Memory B cell (primary cell): ENCODE measurements at regions not wholly inside any gene's neighbourhood (a gene's known extent, or its start where the extent isn't known, plus 50 kb on each side); places are given as distances from the start of the nearest gene placed in this dataset.

Source experiments
- ATAC-seq: fragments of 150-1000 bp; cut with Tn5 transposase; 2 replicates; pipeline ENCODE4 v1.10.0; 2021; ENCODE audit warnings: low read depth, mild to moderate bottlenecking, moderate library complexity
- DNase-seq, 2 donors: peaks; one replicate each; pipeline ENCODE4 v3.0.0; 2022; ENCODE audit warnings: low spot score in 2 of 2
- H3K27ac Mint-ChIP-seq: one replicate; pipeline ENCODE4 v1.8.0; 2022; ENCODE audit warnings: mild to moderate bottlenecking, moderate library complexity, mixed read lengths
- H3K27me3 Mint-ChIP-seq: one replicate; pipeline ENCODE4 v1.8.0; 2022; ENCODE audit warnings: mixed read lengths
- H3K36me3 Mint-ChIP-seq: one replicate; pipeline ENCODE4 v1.8.0; 2022; ENCODE audit warnings: mild to moderate bottlenecking, mixed read lengths
- H3K4me1 Mint-ChIP-seq: one replicate; pipeline ENCODE4 v1.8.0; 2022; ENCODE audit warnings: mixed read lengths
- H3K4me3 Mint-ChIP-seq: one replicate; pipeline ENCODE4 v1.8.0; 2022; ENCODE audit warnings: mild to moderate bottlenecking, moderate library complexity, mixed read lengths
- H3K9me3 Mint-ChIP-seq: one replicate; pipeline ENCODE4 v1.8.0; 2022; ENCODE audit warnings: mixed read lengths

- no peak overlapping the region for H3K4me3 Mint-ChIP-seq
- H3K27ac Mint-ChIP-seq, result no peak overlapping the region
- ATAC-seq (no peak), DNase-seq (no peak)
- no peaks in the 10 kb centered on the region for H3K9me3 Mint-ChIP-seq
- H3K4me1 Mint-ChIP-seq, result no peaks in the 10 kb centered on the region
- peaks cover 5% of the 10 kb centered on the region for H3K27me3 Mint-ChIP-seq
- no peaks in the 10 kb centered on the region for H3K36me3 Mint-ChIP-seq
Measured at GRCh38 chr7:156151078-156151477, 338.8 kb upstream of the SHH start.

DNA sequence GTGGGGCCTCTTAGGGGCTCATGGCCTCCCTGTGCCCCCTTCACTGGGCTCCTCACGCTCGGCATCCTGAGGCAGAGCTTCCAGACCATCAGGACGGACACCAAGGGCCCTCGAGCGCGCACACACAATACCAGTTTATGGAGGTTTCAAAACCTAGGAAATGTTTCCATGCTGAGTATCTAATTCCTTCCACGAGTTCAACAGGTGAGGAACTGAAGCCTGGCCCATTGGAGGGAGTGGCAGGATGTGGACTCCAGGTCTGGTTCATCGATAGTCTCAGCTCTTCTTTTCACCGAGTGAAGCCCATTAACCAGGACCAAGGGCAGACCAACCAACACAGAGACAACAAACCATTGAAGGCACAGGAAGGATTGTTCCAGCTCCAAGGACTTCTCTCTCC, 336.7 kb upstream of the SHH start:
- no peak for DNase-seq
- no peaks in the 10 kb centered on the region for H3K4me1 Mint-ChIP-seq
- ATAC-seq, result no peak
- peaks cover 1% of the 10 kb centered on the region for H3K9me3 Mint-ChIP-seq
- no peak overlapping the region for H3K27ac Mint-ChIP-seq
- H3K27me3 Mint-ChIP-seq, result peaks cover 9% of the 10 kb centered on the region
- H3K36me3 Mint-ChIP-seq, result no peaks in the 10 kb centered on the region
- H3K4me3 Mint-ChIP-seq, result no peak overlapping the region

DNA sequence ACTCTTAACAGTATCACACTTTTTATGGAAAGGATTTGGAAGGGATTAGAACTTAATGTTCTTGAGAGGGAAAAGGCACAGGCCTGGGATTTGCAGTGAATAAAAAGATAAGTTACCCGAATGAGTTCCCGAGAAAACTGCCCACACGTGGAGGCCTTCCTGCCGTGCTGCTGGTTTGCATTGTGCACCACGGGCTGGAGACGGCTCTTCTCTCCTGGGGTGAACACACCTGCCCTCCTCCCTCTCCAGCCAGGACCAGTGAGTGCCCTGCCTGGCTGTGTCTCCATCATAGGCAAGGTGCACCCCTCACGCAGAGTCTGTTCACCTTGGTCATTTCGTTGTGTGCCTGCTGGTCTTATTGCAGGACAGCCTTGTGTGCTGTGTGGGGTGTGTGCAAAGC, 336.3 kb upstream of the SHH start:
- Mint-ChIP-seq H3K4me1 (no peaks in the 10 kb centered on the region), H3K27me3 (peaks cover 9% of the 10 kb centered on the region), H3K27ac (no peak overlapping the region), H3K36me3 (no peaks in the 10 kb centered on the region), H3K4me3 (no peak overlapping the region), H3K9me3 (peaks cover 1% of the 10 kb centered on the region)
- no peak for DNase-seq
- no peak for ATAC-seq

GRCh38 chr7:156147756-156148504, 335.7 kb upstream of the SHH start:
- H3K4me1 Mint-ChIP-seq, result no peaks in the 10 kb centered on the region
- no peak for DNase-seq
- ATAC-seq, result no peak
- peaks cover 9% of the 10 kb centered on the region for H3K27me3 Mint-ChIP-seq
- H3K9me3 Mint-ChIP-seq, result peaks cover 1% of the 10 kb centered on the region
- H3K4me3 Mint-ChIP-seq, result no peak overlapping the region
- no peaks in the 10 kb centered on the region for H3K36me3 Mint-ChIP-seq
- no peak overlapping the region for H3K27ac Mint-ChIP-seq

DNA sequence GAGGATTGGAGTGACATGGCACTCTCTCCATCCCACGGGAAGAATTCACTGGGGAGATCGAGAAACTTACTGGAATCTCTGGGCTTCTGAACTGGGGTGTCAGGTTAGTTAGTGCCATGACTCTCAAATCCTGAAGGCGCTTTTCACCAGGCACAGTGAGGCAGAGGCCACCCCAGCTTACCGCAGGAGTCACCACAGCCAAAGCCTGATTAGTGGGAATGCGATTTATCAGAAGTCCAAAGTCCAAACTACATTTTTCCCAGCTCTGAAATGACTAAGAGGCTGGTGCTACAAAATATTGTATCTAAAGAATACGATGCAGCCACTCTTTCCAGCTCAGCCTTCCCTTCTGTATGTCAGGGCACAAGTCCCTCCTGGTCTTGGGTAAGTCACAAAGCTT, 334.8 kb upstream of the SHH start:
- no peak overlapping the region for H3K27ac Mint-ChIP-seq

GRCh38 chr7:156145996-156146395, 333.7 kb upstream of the SHH start:
- Mint-ChIP-seq H3K4me1 (no peaks in the 10 kb centered on the region), H3K27me3 (peaks cover 7% of the 10 kb centered on the region)

More for the DNA sequence above, 334.8 kb upstream of the SHH start:
- no peak for DNase-seq
- H3K27me3 Mint-ChIP-seq, result peaks cover 9% of the 10 kb centered on the region
- H3K36me3 Mint-ChIP-seq, result no peaks in the 10 kb centered on the region
- no peak for ATAC-seq
- H3K4me3 Mint-ChIP-seq, result no peak overlapping the region
- H3K9me3 Mint-ChIP-seq, result peaks cover 1% of the 10 kb centered on the region
- no peaks in the 10 kb centered on the region for H3K4me1 Mint-ChIP-seq

DNA sequence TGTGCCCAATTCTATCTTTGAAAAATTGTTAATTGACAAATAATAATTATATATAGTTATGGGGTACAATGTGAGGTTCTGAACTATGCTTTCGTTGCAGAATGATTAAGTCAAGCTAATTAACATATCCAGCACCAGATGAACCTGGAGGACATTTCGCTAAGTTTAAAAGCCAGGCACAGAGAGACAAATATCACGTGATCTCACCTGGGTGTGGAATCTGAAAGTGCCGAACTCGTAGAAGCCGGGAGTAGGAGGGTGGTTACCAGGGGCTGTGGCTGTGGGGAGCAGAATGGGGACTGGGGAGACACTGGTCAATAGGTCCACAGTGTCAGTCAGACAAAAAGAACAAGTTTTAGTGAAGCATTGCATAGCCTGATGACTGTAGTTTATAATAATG, 332.9 kb upstream of the SHH start:
- ATAC-seq, result no peak
- peaks cover 5% of the 10 kb centered on the region for H3K27me3 Mint-ChIP-seq
- H3K36me3 Mint-ChIP-seq, result no peaks in the 10 kb centered on the region
- H3K9me3 Mint-ChIP-seq, result peaks cover 1% of the 10 kb centered on the region
- H3K4me1 Mint-ChIP-seq, result no peaks in the 10 kb centered on the region
- H3K27ac Mint-ChIP-seq, result no peak overlapping the region
- no peak overlapping the region for H3K4me3 Mint-ChIP-seq
- DNase-seq, result no peak

More at GRCh38 chr7:156145996-156146395, 333.7 kb upstream of the SHH start:
- ATAC-seq (no peak), DNase-seq (no peak)
- Mint-ChIP-seq H3K36me3 (no peaks in the 10 kb centered on the region), H3K27ac (no peak overlapping the region), H3K4me3 (no peak overlapping the region), H3K9me3 (peaks cover 1% of the 10 kb centered on the region)

GRCh38 chr7:156143683-156144082, 331.4 kb upstream of the SHH start:
- no peaks in the 10 kb centered on the region for H3K4me1 Mint-ChIP-seq

GRCh38 chr7:156143158-156143557, 330.9 kb upstream of the SHH start:
- no peak for ATAC-seq
- H3K9me3 Mint-ChIP-seq, result peaks cover 1% of the 10 kb centered on the region
- H3K27ac Mint-ChIP-seq, result no peak overlapping the region
- H3K36me3 Mint-ChIP-seq, result no peaks in the 10 kb centered on the region
- DNase-seq, result no peak
- no peaks in the 10 kb centered on the region for H3K4me1 Mint-ChIP-seq
- no peak overlapping the region for H3K4me3 Mint-ChIP-seq
- H3K27me3 Mint-ChIP-seq, result peaks cover 8% of the 10 kb centered on the region

More at GRCh38 chr7:156143683-156144082, 331.4 kb upstream of the SHH start:
- H3K36me3 Mint-ChIP-seq, result no peaks in the 10 kb centered on the region
- no peak overlapping the region for H3K4me3 Mint-ChIP-seq
- DNase-seq, result no peak
- H3K27ac Mint-ChIP-seq, result no peak overlapping the region
- H3K9me3 Mint-ChIP-seq, result peaks cover 1% of the 10 kb centered on the region
- no peak for ATAC-seq
- peaks cover 8% of the 10 kb centered on the region for H3K27me3 Mint-ChIP-seq

- no peak overlapping the region for H3K4me3 Mint-ChIP-seq
- DNase-seq (no peak), ATAC-seq (no peak)
- H3K27me3 Mint-ChIP-seq, result peaks cover 8% of the 10 kb centered on the region
- peaks cover 1% of the 10 kb centered on the region for H3K9me3 Mint-ChIP-seq
- no peaks in the 10 kb centered on the region for H3K36me3 Mint-ChIP-seq
- H3K27ac Mint-ChIP-seq, result no peak overlapping the region
- H3K4me1 Mint-ChIP-seq, result no peaks in the 10 kb centered on the region
Measured at GRCh38 chr7:156141941-156142340, 329.7 kb upstream of the SHH start.

- Mint-ChIP-seq H3K36me3 (no peaks in the 10 kb centered on the region), H3K27ac (no peak overlapping the region), H3K27me3 (peaks cover 5% of the 10 kb centered on the region), H3K9me3 (peaks cover 3% of the 10 kb centered on the region), H3K4me3 (no peak overlapping the region), H3K4me1 (no peaks in the 10 kb centered on the region)
- DNase-seq, result no peak
- ATAC-seq, result no peak
Measured at GRCh38 chr7:156140896-156141295, 328.6 kb upstream of the SHH start.

- no peak overlapping the region for H3K27ac Mint-ChIP-seq
- H3K27me3 Mint-ChIP-seq, result peaks cover 4% of the 10 kb centered on the region
- no peak overlapping the region for H3K4me3 Mint-ChIP-seq
- no peak for ATAC-seq
- H3K4me1 Mint-ChIP-seq, result no peaks in the 10 kb centered on the region
- H3K36me3 Mint-ChIP-seq, result no peaks in the 10 kb centered on the region
- peaks cover 4% of the 10 kb centered on the region for H3K9me3 Mint-ChIP-seq
- DNase-seq, result no peak
Measured at GRCh38 chr7:156140447-156140846, 328.2 kb upstream of the SHH start.

DNA sequence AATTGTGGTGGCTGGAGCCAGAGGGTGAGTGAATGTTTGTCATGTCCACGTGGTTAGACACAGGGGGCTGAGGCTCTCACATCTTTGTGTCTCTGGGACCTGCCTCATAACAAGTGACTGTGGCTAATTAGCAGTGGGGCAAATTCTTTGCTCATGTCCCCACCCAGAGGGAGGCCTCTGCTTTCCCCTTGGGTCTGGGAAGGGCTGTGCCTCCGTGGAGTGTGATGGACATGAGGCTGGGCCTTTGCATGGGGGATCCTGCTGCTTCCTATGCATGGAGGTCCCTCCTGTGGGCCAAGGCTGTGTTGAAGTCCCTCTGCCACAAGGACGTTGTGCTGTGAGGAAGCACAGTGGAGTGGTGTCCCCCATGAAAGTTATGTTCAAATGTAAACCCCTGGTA, 327.4 kb upstream of the SHH start:
- no peak overlapping the region for H3K4me3 Mint-ChIP-seq
- no peaks in the 10 kb centered on the region for H3K4me1 Mint-ChIP-seq
- no peak for DNase-seq
- peaks cover 4% of the 10 kb centered on the region for H3K9me3 Mint-ChIP-seq
- H3K36me3 Mint-ChIP-seq, result no peaks in the 10 kb centered on the region
- no peak for ATAC-seq
- H3K27me3 Mint-ChIP-seq, result peaks cover 4% of the 10 kb centered on the region
- no peak overlapping the region for H3K27ac Mint-ChIP-seq

DNA sequence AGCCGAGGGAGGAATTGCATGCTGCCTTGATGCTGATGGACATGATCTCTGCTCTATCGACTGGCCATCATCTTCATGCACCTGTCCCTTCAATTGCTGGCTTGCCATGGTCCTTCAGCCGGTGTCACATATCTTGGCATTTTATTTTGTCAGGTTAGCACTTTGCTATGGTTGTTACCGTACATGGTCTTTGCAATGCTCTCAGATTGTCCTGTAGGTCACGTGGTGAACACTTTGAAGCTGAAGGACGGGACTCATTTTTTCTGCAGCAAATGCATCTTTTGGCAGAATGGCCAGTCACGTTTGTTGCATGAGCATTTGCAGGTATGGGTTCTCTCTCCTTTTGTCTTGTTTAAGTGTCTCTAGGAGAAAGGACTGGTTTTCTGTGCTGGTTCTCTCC, 326.8 kb upstream of the SHH start:
- H3K4me1 Mint-ChIP-seq, result no peaks in the 10 kb centered on the region
- H3K4me3 Mint-ChIP-seq, result no peak overlapping the region
- no peak for ATAC-seq
- DNase-seq, result no peak
- peaks cover 4% of the 10 kb centered on the region for H3K9me3 Mint-ChIP-seq
- H3K27ac Mint-ChIP-seq, result no peak overlapping the region
- H3K36me3 Mint-ChIP-seq, result no peaks in the 10 kb centered on the region
- peaks cover 4% of the 10 kb centered on the region for H3K27me3 Mint-ChIP-seq

- ATAC-seq, result no peak
Measured at GRCh38 chr7:156131881-156132280, 319.6 kb upstream of the SHH start.

More at GRCh38 chr7:156131881-156132280, 319.6 kb upstream of the SHH start:
- Mint-ChIP-seq H3K9me3 (peaks cover 8% of the 10 kb centered on the region), H3K27me3 (peaks cover 2% of the 10 kb centered on the region), H3K4me1 (no peaks in the 10 kb centered on the region), H3K27ac (no peak overlapping the region), H3K36me3 (no peaks in the 10 kb centered on the region), H3K4me3 (no peak overlapping the region)
- DNase-seq, result no peak
